Adrenal gland (tissue), 9 donors: ENCODE measurements at regions not wholly inside any gene's neighbourhood (a gene's known extent, or its start where the extent isn't known, plus 50 kb on each side); places are given as distances from the start of the nearest gene placed in this dataset.

Source experiments
- DNase-seq, 7 donors: peaks; one replicate each; pipeline ENCODE4 v3.0.0-alpha.2; 2019 to 2020
- H3K27ac ChIP-seq, 5 donors: fragments of 200-600 bp; sonication (generic) in 4 of 5; 1 replicate in 3 of 5; 2 replicates in 2 of 5; pipeline versions ENCODE4 v1.5.1 to v1.8.0; 2016 to 2020; ENCODE audit warnings: mild to moderate bottlenecking in 1 of 5
- H3K27me3 ChIP-seq: fragments of 200-600 bp; 2 replicates; pipeline ENCODE4 v1.8.0; 2021
- H3K36me3 ChIP-seq, 2 donors: fragments of 200-600 bp; replicated peaks in 1 of 2; 1 replicate in 1 of 2; 2 replicates in 1 of 2; pipeline versions ENCODE4 v1.5.1 to v1.8.0; 2018 to 2022
- H3K4me1 ChIP-seq, 2 donors: fragments of 200-600 bp; replicated peaks in 1 of 2; 1 replicate in 1 of 2; 2 replicates in 1 of 2; pipeline versions ENCODE4 v1.5.1 to v1.8.0; 2018 to 2021
- H3K4me3 ChIP-seq, 4 donors: fragments of 200-600 bp; sonication (generic) in 3 of 4; one replicate each; pipeline ENCODE4 v1.5.1; 2016 to 2018
- H3K9me3 ChIP-seq, 3 donors: fragments of 200-600 bp; sonication (generic) in 1 of 3; replicated peaks in 1 of 3; 1 replicate in 2 of 3; 2 replicates in 1 of 3; pipeline versions ENCODE4 v1.5.1 to v1.8.0; 2016 to 2021
- CTCF ChIP-seq, 6 experiments: fragments of 450-650 bp in 4 of 6; fragments of 200-600 bp in 2 of 6; sonication (generic) in 1 of 6; IDR thresholded peaks; 1 replicate in 5 of 6; 2 replicates in 1 of 6; pipeline versions ENCODE4 v1.5.1 to v1.8.0; 2016 to 2021; ENCODE audit warnings: antibody characterized with exemption in 6 of 6, mild to moderate bottlenecking in 2 of 6, moderate library complexity in 1 of 6
- POLR2A ChIP-seq, 2 donors: fragments of 450-650 bp; IDR thresholded peaks; one replicate each; pipeline ENCODE4 v1.6.1; 2017; ENCODE audit warnings: antibody characterized with exemption in 2 of 2, mild to moderate bottlenecking in 2 of 2, moderate library complexity in 1 of 2
- WGBS, 4 donors: extraction: QIAGEN DNeasy Blood & Tissue Kit in 2 of 4; methylation state at CpG; one replicate each; pipeline versions ENCODE4 v1.1.5 to v1.1.7; 2013 to 2017; 5-methylcytosine and 5-hydroxymethylcytosine counted together
- intact Hi-C, 2 donors: fragments of 100-400 bp; cut with DNase I; formaldehyde crosslinking; loops; one replicate each; pipeline versions ENCODE4 v1.14.1 to v1.15.0; 2022 to 2023
- donor health status: healthy with polysubstance abuse.
- donor health status: Bipolar disorder and iron deficiency.
- donor health status: DM: yes; HTN: yes; CAD: no.
- donor health status: DM: no; HTN: no; CAD: no.
- donor health status: DM: no; HTN: no; CAD: no.

- intact Hi-C loops: loop anchor here (10.0 kb wide), 3 partner anchors 173 to 247 kb away; no protein-coding TSS in a partner anchor
- no peak overlapping the region for H3K4me3 ChIP-seq
- H3K27me3 ChIP-seq: peaks cover 5% of the 10 kb centered on the region
- H3K36me3 ChIP-seq: no peaks in the 10 kb centered on the region
- no peak for DNase-seq
- no peak overlapping the region for H3K27ac ChIP-seq
- no peaks in the 10 kb centered on the region for H3K4me1 ChIP-seq
- peak; percentile 33 to 58 (median 53) for TF ChIP-seq CTCF (IDR thresholded peaks at IDR 0.05)
- no peak for TF ChIP-seq POLR2A (IDR thresholded peaks at IDR 0.05)
- WGBS, 4 donors: 36 to 43% (median 39%) methylated on average over 3 of the region's 3 CpGs
- H3K9me3 ChIP-seq: no peaks in the 10 kb centered on the region
Observed at GRCh38 chr4:89657931-89658700, 178.8 kb downstream of the SNCA start.

GRCh38 chr4:89653012-89653411 lies 183.9 kb downstream of the SNCA start:
- Histone ChIP-seq H3K27me3 (no peaks in the 10 kb centered on the region), H3K4me1 (no peaks in the 10 kb centered on the region), H3K36me3 (no peaks in the 10 kb centered on the region), H3K9me3 (no peaks in the 10 kb centered on the region), H3K27ac (no peak overlapping the region), H3K4me3 (no peak overlapping the region)
- WGBS, 4 donors: 75 to 79% (median 77%) methylated on average over 4 of the region's 4 CpGs
- intact Hi-C loops: loop anchor here (10.0 kb wide), 3 partner anchors 168 to 252 kb away; no protein-coding TSS in a partner anchor
- TF ChIP-seq CTCF (IDR thresholded peaks at IDR 0.05) (no peak), POLR2A (IDR thresholded peaks at IDR 0.05) (no peak)
- DNase-seq: no peak

DNA sequence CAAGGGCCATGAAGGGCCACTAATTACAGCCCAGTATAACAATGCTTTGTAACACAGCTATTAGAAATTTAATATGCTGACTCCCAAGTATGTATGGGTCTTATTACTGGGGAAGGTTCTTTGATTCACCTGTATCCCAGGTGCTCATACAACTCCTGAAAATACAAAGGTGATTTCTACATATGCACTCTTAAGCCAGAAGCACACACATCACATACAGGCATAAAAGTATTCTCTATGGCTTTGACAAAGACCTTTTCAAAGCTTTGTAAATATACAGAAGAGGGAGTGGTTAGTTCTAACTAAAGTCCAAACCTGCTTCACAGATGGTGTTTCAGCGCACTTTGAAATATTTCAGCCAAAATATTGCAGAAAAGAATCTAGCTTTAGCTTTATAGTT lies 191.5 kb downstream of the SNCA start:
- Histone ChIP-seq H3K4me1 (no peaks in the 10 kb centered on the region), H3K9me3 (no peaks in the 10 kb centered on the region), H3K27me3 (peaks cover 5% of the 10 kb centered on the region), H3K36me3 (no peaks in the 10 kb centered on the region), H3K27ac (no peak overlapping the region), H3K4me3 (no peak overlapping the region)
- DNase-seq: no peak
- TF ChIP-seq POLR2A (IDR thresholded peaks at IDR 0.05): no peak
- TF ChIP-seq CTCF (IDR thresholded peaks at IDR 0.05): no peak
- 89 to 100% (median 98%) methylated on average over 1 of the region's 1 CpG for WGBS, 4 donors
- intact Hi-C loops: no loop called here

DNA sequence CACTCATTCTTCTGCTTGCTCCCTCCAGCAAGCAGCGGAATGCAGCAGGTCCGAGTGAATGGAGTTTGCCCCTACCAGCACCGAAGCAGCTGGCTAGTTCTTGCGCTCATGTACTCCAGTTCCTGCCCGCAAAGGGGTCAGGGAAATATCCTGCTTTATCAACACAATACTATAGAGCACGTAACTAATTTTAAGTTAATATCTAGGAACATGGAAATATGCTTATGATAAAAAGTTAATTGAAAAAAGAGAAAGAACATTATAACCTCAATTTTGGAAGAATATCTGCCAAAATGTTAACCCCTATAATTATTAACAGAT lies 195.6 kb downstream of the SNCA start:
- Histone ChIP-seq H3K27ac (no peak overlapping the region), H3K4me1 (no peaks in the 10 kb centered on the region), H3K27me3 (peaks cover 5% of the 10 kb centered on the region), H3K4me3 (no peak overlapping the region), H3K9me3 (no peaks in the 10 kb centered on the region), H3K36me3 (no peaks in the 10 kb centered on the region)
- TF ChIP-seq CTCF (IDR thresholded peaks at IDR 0.05) (no peak), POLR2A (IDR thresholded peaks at IDR 0.05) (no peak)
- intact Hi-C loops: no loop called here
- 53 to 60% (median 55%) methylated on average over 6 of the region's 6 CpGs for WGBS, 4 donors
- DNase-seq: no peak
